GM10266 (cell line): ENCODE measurements at regions not wholly inside any gene's neighbourhood (a gene's known extent, or its start where the extent isn't known, plus 50 kb on each side); places are given as distances from the start of the nearest gene placed in this dataset.

Experiments
- DNase-seq: peaks from one replicate; pipeline ENCODE4 v3.0.0; 2012; ENCODE audit errors: extremely low spot score
- CTCF ChIP-seq: IDR thresholded peaks from 2 replicates; pipeline ENCODE4 v1.5.1; 2012; ENCODE audit warnings: mild to moderate bottlenecking, low read depth; ENCODE audit not compliant: control insufficient read depth, insufficient read depth; ENCODE audit errors: missing control alignments

DNA sequence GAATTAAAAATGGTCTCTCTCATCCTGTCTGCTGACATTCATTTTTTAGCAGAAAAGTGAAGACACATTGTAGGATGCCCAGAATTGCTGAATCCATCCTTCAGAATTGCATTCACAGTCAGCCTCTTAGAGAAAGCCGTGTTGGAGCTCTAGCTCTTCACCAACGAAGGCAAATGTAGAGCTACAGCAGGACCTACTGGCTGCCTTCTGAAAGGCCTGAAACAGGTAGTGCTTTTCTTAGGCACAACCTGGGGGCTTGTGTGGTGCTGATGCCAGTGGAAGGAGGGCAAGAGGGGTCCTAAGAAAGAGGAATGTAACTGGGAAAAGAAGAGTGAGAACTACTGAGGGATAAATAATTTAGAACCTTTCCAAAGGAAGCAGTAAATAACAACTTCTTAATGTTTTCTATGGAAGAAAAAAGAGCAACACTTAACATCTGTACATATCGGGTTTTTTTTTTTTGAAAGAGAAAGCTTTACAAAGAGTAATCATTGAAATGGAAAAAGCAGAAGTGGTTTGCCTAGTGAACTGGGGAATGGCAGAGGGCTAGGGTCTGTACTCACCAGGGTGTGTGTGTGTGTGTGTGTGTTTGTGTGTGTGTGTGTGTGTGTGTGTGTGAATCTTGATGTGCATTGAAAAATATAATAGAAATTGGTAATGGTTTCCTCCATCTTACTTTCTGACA lies 297.8 kb downstream of the SATB1 start:
- peak; percentile 15 for DNase-seq
- peak; percentile 41 for TF ChIP-seq CTCF

GRCh38 chr3:18126772-18127171 lies 298.4 kb downstream of the SATB1 start:
- TF ChIP-seq CTCF = no peak
- DNase-seq = no peak

- DNase-seq = no peak
These were observed 300.6 kb downstream of the SATB1 start for GRCh38 chr3:18124501-18124900.

GRCh38 chr3:18122264-18122663 lies 302.9 kb downstream of the SATB1 start:
- no peak for DNase-seq
- TF ChIP-seq CTCF = no peak

More at GRCh38 chr3:18124501-18124900, 300.6 kb downstream of the SATB1 start:
- TF ChIP-seq CTCF = no peak

GRCh38 chr3:18121020-18121419 lies 304.1 kb downstream of the SATB1 start:
- TF ChIP-seq CTCF = no peak
- DNase-seq = no peak

GRCh38 chr3:18119866-18120265 lies 305.3 kb downstream of the SATB1 start:
- no peak for TF ChIP-seq CTCF
- no peak for DNase-seq

GRCh38 chr3:18114894-18115293 lies 310.2 kb downstream of the SATB1 start:
- DNase-seq = no peak
- TF ChIP-seq CTCF = no peak
